WERI-Rb-1 (cell line): ENCODE measurements at regions not wholly inside any gene's neighbourhood (a gene's known extent, or its start where the extent isn't known, plus 50 kb on each side); places are given as distances from the start of the nearest gene placed in this dataset.

Source experiments
- DNase-seq: peaks from one replicate; pipeline ENCODE4 v3.0.0-alpha.2; 2020
- H3K27ac ChIP-seq: fragments of 250-450 bp; sonication (Bioruptor Pico); 2 replicates; pipeline ENCODE4 v1.5.1; 2020; ENCODE audit warnings: mild to moderate bottlenecking, moderate library complexity
- H3K27me3 ChIP-seq: fragments of 250-450 bp; sonication (Bioruptor Pico); 2 replicates; pipeline ENCODE4 v1.5.1; 2021; ENCODE audit warnings: mild to moderate bottlenecking, low read depth, moderate library complexity; ENCODE audit not compliant: insufficient read depth, severe bottlenecking
- H3K36me3 ChIP-seq: fragments of 250-450 bp; sonication (Bioruptor Pico); 2 replicates; pipeline ENCODE4 v1.5.1; 2020; ENCODE audit warnings: mild to moderate bottlenecking, moderate library complexity
- H3K4me3 ChIP-seq: 2 replicates; pipeline ENCODE4 v1.5.1; 2011; ENCODE audit warnings: low read depth, mild to moderate bottlenecking, control low read depth, low read length
- H3K9me3 ChIP-seq: fragments of 250-450 bp; sonication (Bioruptor Pico); 2 replicates; pipeline ENCODE4 v1.5.1; 2021; ENCODE audit warnings: mild to moderate bottlenecking, moderate library complexity; ENCODE audit not compliant: severe bottlenecking
- TF ChIP-seq, protein P1 (sequence below): IDR thresholded peaks from 2 replicates; pipeline ENCODE4 v1.5.1; 2011; ENCODE audit warnings: low read depth, mild to moderate bottlenecking, control low read depth, inconsistent platforms, low read length

GRCh38 chr2:134081238-134081938 lies 172.5 kb upstream of the MGAT5 start:
- TF ChIP-seq, protein P1, sequence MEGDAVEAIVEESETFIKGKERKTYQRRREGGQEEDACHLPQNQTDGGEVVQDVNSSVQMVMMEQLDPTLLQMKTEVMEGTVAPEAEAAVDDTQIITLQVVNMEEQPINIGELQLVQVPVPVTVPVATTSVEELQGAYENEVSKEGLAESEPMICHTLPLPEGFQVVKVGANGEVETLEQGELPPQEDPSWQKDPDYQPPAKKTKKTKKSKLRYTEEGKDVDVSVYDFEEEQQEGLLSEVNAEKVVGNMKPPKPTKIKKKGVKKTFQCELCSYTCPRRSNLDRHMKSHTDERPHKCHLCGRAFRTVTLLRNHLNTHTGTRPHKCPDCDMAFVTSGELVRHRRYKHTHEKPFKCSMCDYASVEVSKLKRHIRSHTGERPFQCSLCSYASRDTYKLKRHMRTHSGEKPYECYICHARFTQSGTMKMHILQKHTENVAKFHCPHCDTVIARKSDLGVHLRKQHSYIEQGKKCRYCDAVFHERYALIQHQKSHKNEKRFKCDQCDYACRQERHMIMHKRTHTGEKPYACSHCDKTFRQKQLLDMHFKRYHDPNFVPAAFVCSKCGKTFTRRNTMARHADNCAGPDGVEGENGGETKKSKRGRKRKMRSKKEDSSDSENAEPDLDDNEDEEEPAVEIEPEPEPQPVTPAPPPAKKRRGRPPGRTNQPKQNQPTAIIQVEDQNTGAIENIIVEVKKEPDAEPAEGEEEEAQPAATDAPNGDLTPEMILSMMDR = no peak
- Histone ChIP-seq H3K27me3 (no peaks in the 10 kb centered on the region), H3K27ac (no peak overlapping the region), H3K36me3 (no peaks in the 10 kb centered on the region), H3K4me3 (no peak overlapping the region), H3K9me3 (no peaks in the 10 kb centered on the region)
- DNase-seq = no peak

DNA sequence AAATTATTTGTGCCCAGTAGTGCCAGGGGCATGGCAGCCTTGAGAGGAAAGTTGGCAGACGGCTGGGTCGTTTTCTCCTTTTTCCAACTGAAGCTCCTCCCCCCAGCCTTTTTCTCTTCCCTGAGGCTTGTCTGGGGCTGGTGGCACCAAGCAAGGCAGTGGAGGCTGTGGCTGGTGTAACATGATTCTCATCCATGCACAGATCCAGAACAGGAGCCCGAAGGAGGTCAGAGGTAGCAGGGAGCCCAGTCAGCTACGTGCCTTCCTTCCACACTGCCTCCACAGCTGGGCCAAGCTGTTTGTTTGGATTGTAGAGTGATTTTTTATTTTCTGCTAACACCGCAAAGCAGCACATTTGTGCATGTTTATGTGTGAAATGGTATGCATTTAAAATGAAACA lies 170.3 kb upstream of the MGAT5 start:
- H3K27me3 ChIP-seq = no peaks in the 10 kb centered on the region
- H3K36me3 ChIP-seq = no peaks in the 10 kb centered on the region
- no peak overlapping the region for H3K27ac ChIP-seq
- H3K9me3 ChIP-seq = no peaks in the 10 kb centered on the region
- TF ChIP-seq, protein P1 = no peak
- no peak for DNase-seq
- H3K4me3 ChIP-seq = no peak overlapping the region

- no peaks in the 10 kb centered on the region for H3K27me3 ChIP-seq
- H3K4me3 ChIP-seq = no peak overlapping the region
- TF ChIP-seq, protein P1 = no peak
- no peaks in the 10 kb centered on the region for H3K36me3 ChIP-seq
- no peak for DNase-seq
- no peak overlapping the region for H3K27ac ChIP-seq
- H3K9me3 ChIP-seq = no peaks in the 10 kb centered on the region
Measured at GRCh38 chr2:134086594-134087219, 167.2 kb upstream of the MGAT5 start.

DNA sequence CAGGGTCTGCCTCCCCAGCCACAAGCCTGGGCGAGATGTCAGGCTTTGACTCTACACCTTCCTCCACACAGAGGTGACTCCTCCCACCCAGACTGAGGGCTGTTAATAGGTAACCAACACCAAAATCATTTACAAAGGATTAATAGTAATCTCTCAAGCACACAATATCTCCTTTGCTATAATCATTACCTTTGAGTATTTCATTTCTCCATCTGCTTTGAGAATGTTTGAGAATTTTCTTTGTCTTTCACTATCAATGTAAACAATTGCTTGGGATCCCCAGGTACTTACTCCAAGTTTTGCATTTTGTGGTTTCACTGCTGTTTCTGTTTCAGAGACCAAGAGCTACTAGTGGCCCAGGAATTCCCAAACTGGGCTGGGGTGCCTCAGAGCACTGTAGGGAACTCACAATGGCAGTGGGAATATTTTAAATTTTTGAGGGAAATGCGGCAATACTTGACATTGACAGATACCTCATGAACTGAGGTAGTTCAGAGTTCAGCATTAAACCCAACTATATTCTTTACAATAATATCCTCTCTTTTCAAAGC lies 166.4 kb upstream of the MGAT5 start:
- TF ChIP-seq, protein P1 = no peak
- Histone ChIP-seq H3K4me3 (no peak overlapping the region), H3K27ac (no peak overlapping the region), H3K36me3 (no peaks in the 10 kb centered on the region), H3K9me3 (no peaks in the 10 kb centered on the region), H3K27me3 (no peaks in the 10 kb centered on the region)
- DNase-seq = peak; percentile 23

GRCh38 chr2:134089454-134089853 lies 164.4 kb upstream of the MGAT5 start:
- no peak for DNase-seq
- Histone ChIP-seq H3K9me3 (no peaks in the 10 kb centered on the region), H3K27ac (no peak overlapping the region), H3K27me3 (no peaks in the 10 kb centered on the region), H3K36me3 (no peaks in the 10 kb centered on the region), H3K4me3 (no peak overlapping the region)
- TF ChIP-seq, protein P1 = no peak
